Kidney epithelial cell (primary cell): ENCODE measurements at regions not wholly inside any gene's neighbourhood (a gene's known extent, or its start where the extent isn't known, plus 50 kb on each side); places are given as distances from the start of the nearest gene placed in this dataset.

Experiments used
- DNase-seq: peaks from one replicate; pipeline ENCODE4 v3.0.0-alpha.2; 2010; ENCODE audit warnings: low read depth
- H3K27me3 ChIP-seq: 2 replicates; pipeline ENCODE4 v1.6.0; 2011; ENCODE audit warnings: low read length; ENCODE audit not compliant: control insufficient read depth, insufficient read depth
- H3K36me3 ChIP-seq: 2 replicates; pipeline ENCODE4 v1.5.1; 2011; ENCODE audit warnings: low read length; ENCODE audit not compliant: control insufficient read depth, insufficient read depth
- H3K4me3 ChIP-seq: 2 replicates; pipeline ENCODE4 v1.5.1; 2011; ENCODE audit warnings: low read depth, mild to moderate bottlenecking, control low read depth, low read length
- CTCF ChIP-seq: IDR thresholded peaks from 2 replicates; pipeline ENCODE4 v1.5.1; 2011; ENCODE audit warnings: mild to moderate bottlenecking, moderate library complexity, low read length, control low read depth, inconsistent platforms; ENCODE audit not compliant: insufficient read depth, poor library complexity, severe bottlenecking

DNA sequence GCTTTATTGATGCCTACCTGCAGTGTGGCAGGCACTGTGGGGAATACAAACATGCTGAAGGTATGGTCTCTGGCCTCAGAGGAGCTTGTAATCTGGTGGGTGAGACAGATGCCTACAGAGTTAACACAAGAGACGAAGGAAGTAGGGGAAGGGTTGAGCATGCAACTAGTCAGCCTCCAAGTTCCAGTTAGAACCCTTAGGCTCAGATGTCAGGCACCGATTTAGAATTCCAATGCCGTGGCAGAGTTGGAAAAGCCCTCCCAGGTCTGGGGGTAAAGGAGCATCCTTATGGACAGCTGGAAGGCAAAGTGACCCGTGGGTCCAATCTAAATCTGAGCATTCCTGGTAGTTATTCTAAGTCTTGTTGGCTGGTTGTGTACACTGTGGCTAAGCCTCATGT, 132.9 kb upstream of the GJB5 start:
- H3K4me3 ChIP-seq, result no peak overlapping the region
- no peak for DNase-seq
- no peak for TF ChIP-seq CTCF
- no peaks in the 10 kb centered on the region for H3K27me3 ChIP-seq
- no peaks in the 10 kb centered on the region for H3K36me3 ChIP-seq

GRCh38 chr1:34625521-34626015, 129.3 kb upstream of the GJB5 start:
- no peaks in the 10 kb centered on the region for H3K36me3 ChIP-seq
- no peak overlapping the region for H3K4me3 ChIP-seq
- H3K27me3 ChIP-seq, result no peaks in the 10 kb centered on the region
- TF ChIP-seq CTCF, result no peak
- no peak for DNase-seq

GRCh38 chr1:34627465-34628240, 127.2 kb upstream of the GJB5 start:
- H3K27me3 ChIP-seq, result no peaks in the 10 kb centered on the region
- no peak for TF ChIP-seq CTCF
- DNase-seq, result no peak
- H3K36me3 ChIP-seq, result no peaks in the 10 kb centered on the region
- no peak overlapping the region for H3K4me3 ChIP-seq

- no peak overlapping the region for H3K4me3 ChIP-seq
- H3K36me3 ChIP-seq, result no peaks in the 10 kb centered on the region
- DNase-seq, result no peak
- TF ChIP-seq CTCF, result no peak
- no peaks in the 10 kb centered on the region for H3K27me3 ChIP-seq
These were observed 123.7 kb upstream of the GJB5 start for GRCh38 chr1:34631126-34631525.

DNA sequence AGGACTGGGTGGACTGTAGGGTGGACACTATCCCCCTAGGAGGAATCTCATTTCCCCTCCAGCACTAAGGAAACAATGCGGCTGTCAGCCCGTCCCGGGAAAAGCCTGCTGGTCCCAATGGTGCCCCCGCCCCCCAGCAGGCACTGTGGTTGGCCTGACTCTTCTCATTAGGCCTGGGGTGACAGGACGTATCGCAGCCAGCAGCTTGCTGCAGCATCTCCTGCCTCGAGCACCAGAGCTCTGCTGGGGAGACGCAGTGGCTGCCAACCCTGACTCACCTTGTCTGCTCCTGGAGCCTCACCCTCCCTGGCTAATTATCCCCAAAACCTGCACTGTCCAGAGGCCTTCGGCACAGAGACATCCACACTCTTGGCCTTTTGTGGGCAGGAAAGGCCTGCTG, 115.1 kb upstream of the GJB5 start:
- DNase-seq, result no peak
- no peaks in the 10 kb centered on the region for H3K36me3 ChIP-seq
- H3K27me3 ChIP-seq, result peaks cover 2% of the 10 kb centered on the region
- no peak overlapping the region for H3K4me3 ChIP-seq
- TF ChIP-seq CTCF, result no peak
